H7 (cell line): ENCODE measurements at regions not wholly inside any gene's neighbourhood (a gene's known extent, or its start where the extent isn't known, plus 50 kb on each side); places are given as distances from the start of the nearest gene placed in this dataset.
A peak's percentile ranks its signal among the peaks of the same experiment; 100 is the strongest.

Experiments used
- DNase-seq: peaks from one replicate; pipeline ENCODE4 v3.0.0; 2012
- H3K27me3 ChIP-seq: 2 replicates; pipeline ENCODE4 v1.6.0; 2011; ENCODE audit warnings: mild to moderate bottlenecking, low read length; ENCODE audit not compliant: control insufficient read depth, insufficient read depth
- H3K36me3 ChIP-seq: replicated peaks from 2 replicates; pipeline ENCODE4 v1.5.1; 2011; ENCODE audit warnings: low read length; ENCODE audit not compliant: control insufficient read depth, insufficient read depth
- H3K4me3 ChIP-seq: 2 replicates; pipeline ENCODE4 v1.5.1; 2011; ENCODE audit warnings: low read depth, mild to moderate bottlenecking, control low read depth, low read length, moderate library complexity; ENCODE audit not compliant: insufficient read depth

DNA sequence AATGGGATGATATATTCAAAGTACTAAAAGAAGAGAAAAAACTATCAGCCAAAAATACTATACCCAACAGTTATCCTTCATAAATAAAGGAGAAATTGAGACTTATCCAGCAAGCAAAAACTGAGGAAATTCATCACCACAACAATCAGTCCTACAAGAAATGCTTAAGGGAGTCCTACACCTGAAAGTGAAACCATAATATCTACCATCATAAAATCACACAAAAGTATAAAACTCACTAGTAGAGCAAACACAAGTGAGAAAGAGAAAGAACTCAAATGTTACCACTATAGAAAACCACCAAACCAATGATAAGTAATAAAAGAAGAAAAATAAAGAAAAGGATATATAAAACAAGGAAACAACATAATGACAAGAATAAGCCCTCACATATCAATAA, 103.6 kb upstream of the NEO1 start:
- Histone ChIP-seq H3K36me3 (no peaks in the 10 kb centered on the region), H3K4me3 (no peak overlapping the region), H3K27me3 (no peaks in the 10 kb centered on the region)
- DNase-seq = no peak

DNA sequence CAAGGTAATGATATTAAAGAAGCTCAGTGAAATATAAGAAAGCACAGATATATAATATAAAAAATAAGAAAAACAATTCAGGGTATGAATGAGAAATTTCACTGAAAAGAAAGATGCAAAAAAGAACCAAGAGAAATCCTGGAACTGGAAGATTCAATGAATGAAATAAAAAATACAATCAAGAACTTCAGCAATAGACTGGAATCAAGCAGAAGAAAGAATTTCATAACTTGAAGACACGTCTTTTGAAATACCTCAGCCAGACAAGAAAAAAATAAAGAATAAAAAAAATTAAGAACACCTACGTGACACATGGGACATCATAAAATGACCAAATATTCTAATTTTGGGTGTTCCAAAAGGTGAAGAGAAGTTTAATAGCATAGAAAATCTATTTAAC, 104.6 kb upstream of the NEO1 start:
- DNase-seq = no peak
- Histone ChIP-seq H3K36me3 (no peaks in the 10 kb centered on the region), H3K4me3 (no peak overlapping the region), H3K27me3 (no peaks in the 10 kb centered on the region)

DNA sequence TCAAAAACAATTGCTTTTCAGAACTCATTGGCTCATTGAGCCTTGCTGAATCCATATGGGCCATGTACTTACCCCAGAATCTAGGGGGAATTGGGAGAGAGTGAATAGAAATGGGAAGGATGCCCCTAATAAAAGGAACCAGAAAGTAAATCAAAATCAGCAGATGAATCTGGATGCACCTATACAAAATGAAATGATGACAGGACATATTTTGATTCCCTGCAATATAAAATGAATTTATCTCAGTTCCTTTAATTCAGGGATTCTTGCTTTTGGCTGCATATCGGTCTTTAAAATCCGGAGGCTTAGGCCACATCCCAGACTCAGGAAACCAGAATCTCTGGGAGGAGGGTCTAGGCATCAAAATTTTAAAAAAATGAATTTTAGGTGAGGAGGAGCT, 107.7 kb upstream of the NEO1 start:
- Histone ChIP-seq H3K27me3 (no peaks in the 10 kb centered on the region), H3K4me3 (no peak overlapping the region), H3K36me3 (no peaks in the 10 kb centered on the region)
- DNase-seq = no peak

DNA sequence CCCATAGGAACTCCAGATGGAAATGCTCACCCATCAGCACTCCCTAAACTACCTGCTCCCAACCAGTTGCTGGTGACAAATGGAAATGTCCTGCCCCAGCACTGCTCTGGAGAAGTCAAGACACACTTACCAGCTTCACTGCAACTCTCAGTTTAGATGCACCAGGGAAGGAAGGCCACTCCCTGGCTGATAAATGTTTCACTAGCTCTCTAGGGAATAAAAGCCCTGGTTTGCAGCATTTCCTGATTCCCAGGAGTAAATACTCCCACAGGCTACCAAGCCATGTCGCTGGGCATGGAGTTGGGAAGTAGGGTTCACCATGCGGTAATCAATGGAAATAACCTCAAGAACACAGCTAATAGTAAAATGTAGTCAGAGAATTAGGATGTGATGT, 112.0 kb upstream of the NEO1 start:
- DNase-seq = no peak
- Histone ChIP-seq H3K36me3 (no peaks in the 10 kb centered on the region), H3K4me3 (no peak overlapping the region), H3K27me3 (no peaks in the 10 kb centered on the region)

DNA sequence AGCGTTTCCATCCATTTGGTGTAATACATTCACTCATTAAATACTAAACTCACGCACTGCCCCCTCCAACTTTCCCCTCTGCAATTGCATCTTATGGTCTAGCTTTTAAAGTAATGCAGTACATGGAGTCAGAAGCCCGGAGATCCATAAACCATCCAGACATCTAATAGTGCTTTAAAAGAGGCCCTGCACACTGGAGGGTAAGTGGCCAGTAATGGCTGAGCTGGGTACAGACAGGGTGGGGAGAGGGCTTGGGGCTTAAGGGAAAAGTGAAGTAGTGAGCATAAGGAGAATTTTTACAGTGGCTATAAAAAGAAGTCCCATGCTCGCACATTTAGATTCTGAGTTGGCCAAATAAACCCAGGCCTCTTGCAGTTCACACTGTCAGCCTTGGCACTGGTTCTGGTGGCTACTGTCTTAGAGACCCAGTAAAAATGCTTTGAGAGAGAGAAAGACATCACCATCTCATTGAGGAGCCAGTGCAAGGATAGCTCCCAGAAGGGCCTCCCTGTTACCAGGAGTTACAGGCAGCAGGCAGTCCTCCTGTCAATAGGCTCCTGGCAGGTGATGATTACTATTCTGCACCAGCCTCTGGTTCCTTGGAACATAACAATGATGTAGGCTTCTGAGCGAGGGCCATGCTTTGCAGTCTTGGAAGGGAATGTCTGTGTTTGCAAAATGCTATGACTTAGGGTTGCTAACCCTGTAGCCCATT, 112.6 kb upstream of the NEO1 start:
- no peaks in the 10 kb centered on the region for H3K36me3 ChIP-seq
- H3K27me3 ChIP-seq = no peaks in the 10 kb centered on the region
- no peak for DNase-seq
- no peak overlapping the region for H3K4me3 ChIP-seq

DNA sequence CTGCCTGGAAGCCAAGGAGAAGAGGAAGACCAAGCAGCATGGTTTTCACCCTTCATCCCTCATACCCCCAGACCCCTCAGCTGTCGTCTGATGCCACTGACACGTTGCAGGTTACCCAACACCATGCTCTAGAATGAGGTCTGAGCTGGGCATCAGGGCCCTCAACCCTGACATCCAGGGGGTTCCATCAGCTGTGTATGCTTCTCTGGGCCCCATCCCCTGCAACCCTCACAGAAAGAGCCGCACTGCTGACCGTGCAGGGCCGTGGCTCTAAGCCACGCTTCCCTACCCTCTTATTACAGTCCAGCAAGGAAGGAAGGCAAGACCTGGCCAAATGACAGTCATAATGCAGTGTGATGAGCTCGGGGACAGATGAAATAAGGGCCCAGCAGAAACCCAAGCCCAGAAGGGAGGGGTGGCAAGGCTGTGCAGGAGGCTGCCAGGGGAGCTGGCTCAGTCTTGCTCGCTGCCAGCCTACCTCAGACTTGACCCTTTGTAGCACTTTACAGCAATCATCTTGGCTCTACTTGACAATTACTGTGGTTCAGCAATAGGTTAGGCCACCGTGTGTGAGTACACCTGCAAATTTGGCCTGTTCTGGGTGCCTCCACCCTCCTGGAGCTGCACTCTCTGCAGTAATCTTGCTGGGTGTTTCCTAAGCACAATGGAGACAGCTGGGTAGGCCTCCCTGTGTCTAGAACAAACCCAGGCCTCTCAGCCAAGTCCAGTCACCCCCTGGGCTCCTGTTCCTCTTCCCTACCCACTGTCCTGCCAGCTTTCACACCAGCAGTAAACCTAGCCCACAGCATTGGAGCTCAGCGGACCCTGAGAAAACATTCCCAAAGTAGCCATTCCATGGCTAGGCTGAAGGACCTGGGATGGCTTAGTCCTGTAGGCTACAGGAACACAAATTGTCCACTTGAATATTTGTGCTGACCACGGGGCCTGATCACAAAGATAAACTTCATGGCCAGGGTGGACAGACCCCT, 115.3 kb upstream of the NEO1 start:
- H3K36me3 ChIP-seq = no peaks in the 10 kb centered on the region
- DNase-seq = no peak
- no peak overlapping the region for H3K4me3 ChIP-seq
- no peaks in the 10 kb centered on the region for H3K27me3 ChIP-seq

DNA sequence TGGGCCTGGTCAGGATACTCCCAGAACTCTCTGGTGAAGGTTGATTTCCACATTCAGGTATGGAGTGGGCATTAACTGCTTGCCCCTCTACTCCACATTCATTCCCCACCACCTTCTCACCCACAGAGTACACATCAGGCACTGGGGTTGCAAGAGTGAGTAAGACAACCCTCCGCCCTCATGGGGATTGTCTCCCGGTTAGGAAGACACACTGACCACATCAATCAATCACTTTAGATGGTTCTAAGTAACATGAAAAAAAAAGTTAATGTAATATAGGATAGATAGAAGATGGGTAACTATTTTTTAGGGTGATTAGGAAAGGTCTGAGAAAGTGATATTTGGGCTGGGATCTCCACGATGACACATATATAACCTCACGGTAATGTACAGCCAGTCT, 116.0 kb upstream of the NEO1 start:
- DNase-seq = no peak
- Histone ChIP-seq H3K36me3 (no peaks in the 10 kb centered on the region), H3K27me3 (no peaks in the 10 kb centered on the region), H3K4me3 (no peak overlapping the region)

DNA sequence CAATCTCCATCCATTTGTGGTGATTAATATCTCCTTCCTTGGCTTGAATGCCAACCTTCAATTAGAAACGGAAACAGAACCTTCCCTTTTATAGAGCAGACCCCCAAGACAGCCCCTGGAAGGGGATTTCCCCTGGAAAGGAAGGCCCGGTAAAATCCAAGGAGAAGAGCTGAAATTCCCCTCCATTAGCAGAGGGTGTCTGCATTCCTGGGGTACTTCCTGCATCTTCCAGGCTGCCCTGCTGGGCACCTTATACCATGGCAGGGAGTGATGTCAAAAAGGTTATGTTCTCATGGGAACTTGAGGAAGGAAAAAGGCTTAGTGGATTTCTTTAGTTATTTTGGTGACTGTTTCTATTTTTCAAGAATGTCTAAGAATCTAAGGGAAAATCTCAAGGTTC, 116.7 kb upstream of the NEO1 start:
- peak; percentile 38 for DNase-seq
- Histone ChIP-seq H3K27me3 (no peaks in the 10 kb centered on the region), H3K4me3 (no peak overlapping the region), H3K36me3 (no peaks in the 10 kb centered on the region)

DNA sequence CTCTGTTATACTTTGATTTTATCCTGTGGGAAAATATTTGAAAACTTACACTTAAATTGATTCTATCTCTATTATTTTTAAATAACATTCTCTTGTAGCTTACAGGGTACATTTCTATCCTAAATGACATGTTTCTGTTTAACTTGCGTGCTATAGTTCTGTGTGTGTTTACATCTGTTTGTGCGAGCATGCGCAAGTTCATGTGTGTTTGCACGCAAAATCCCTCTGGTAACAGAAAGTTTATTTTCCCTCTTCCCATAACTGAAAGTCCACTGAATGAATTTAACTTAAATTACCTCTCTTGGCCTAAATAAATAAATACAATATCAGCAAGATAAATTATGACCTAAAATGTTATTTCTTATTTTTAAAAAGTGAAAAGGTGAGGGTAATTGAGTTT, 117.3 kb upstream of the NEO1 start:
- H3K36me3 ChIP-seq = no peaks in the 10 kb centered on the region
- no peak overlapping the region for H3K4me3 ChIP-seq
- H3K27me3 ChIP-seq = no peaks in the 10 kb centered on the region
- DNase-seq = no peak

DNA sequence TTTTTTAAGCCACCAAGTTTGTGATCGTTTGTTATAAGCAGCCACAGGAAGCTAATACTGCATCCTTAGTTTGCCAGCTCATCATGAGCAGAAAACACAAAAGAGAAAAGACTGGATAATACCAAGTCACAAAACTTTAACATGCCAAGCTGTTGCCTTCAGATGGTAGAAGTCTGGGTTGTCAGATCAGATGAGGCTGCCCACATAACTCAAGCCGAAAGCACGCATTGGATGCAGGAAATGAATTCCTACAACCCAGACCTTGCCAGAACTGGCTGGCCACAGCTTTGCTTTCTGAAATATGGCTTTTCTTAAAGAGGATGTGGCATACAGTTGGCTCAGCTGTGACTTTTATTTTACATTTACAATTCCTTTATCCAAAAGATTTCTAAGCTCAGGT, 118.3 kb upstream of the NEO1 start:
- Histone ChIP-seq H3K4me3 (no peak overlapping the region), H3K36me3 (no peaks in the 10 kb centered on the region), H3K27me3 (no peaks in the 10 kb centered on the region)
- no peak for DNase-seq

DNA sequence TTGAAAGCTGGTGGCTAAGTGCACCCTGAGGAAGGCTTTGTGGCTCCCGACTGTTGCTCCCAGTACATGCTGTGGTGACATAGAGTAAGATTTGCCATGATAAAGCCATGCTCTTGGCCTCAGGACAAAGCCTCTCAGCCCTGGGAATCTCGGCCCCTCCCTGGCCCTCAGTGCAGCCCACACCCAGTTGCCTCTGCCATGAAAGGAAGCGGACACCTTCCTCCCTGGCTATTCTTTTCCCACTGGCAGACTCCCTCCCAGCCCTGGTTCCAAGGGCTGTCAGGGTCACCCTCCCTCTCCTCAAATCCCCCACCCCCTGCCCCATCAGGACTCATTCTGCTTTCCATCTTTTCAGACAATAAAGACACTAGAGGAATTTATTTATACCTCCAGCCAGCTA, 119.8 kb upstream of the NEO1 start:
- DNase-seq = no peak
- no peak overlapping the region for H3K4me3 ChIP-seq
- H3K27me3 ChIP-seq = no peaks in the 10 kb centered on the region
- no peaks in the 10 kb centered on the region for H3K36me3 ChIP-seq

DNA sequence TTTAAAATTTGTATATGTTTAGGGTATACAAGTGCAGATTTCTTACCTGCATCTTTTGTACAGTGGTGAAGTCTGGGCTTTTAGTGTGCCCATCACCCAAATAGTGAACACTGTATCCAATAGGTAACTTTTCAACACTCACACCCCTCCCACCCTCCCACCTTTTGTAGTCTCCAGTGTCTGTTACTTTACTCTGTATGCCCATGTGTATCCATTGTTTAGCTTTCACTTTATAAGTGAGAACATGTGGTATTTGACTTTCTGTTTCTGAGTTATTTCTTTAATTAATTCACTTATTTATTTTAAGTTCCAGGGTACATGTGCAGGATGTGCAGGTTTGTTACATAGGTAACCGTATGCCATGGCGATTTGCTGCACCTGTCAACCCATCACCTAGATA, 124.8 kb upstream of the NEO1 start:
- Histone ChIP-seq H3K36me3 (no peaks in the 10 kb centered on the region), H3K27me3 (no peaks in the 10 kb centered on the region), H3K4me3 (no peak overlapping the region)
- DNase-seq = no peak

DNA sequence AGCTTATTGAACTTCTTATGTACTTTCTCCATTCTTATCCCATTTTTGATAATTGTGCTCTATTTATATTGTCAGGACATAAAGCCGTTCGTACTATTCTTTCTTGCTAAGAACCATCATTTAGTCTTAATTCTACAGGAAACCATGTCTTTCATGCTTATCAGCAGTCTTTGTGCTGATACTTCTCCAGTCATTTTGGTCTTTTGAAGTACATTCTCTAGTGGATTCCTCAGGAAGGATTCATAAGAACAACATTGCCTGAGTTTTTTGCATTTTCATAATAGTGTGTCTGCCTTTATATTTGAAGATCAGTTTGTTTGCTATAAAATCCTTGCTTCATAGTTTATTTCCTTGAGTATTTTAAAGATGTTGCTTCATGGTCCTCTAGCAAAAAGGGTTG, 126.6 kb upstream of the NEO1 start:
- Histone ChIP-seq H3K36me3 (no peaks in the 10 kb centered on the region), H3K4me3 (no peak overlapping the region), H3K27me3 (no peaks in the 10 kb centered on the region)
- DNase-seq = no peak

DNA sequence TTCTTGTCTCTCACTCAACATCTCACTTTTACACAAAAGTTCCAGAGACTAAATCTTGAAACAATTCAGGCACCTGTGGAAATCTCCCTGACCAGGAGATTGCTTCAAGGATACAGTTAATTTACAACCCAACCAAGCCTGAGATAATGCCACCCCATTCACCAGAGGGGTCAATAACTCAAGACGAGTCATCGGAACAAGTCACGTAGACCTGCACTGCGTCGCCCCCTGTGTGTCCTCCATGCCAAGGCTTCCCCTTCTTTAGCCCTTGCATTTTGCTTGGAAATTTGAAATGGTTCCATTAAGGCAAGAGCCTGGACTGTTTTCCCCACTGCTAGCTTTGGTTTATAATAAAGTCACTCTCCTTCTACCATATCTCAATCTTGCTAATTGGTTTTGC, 129.0 kb upstream of the NEO1 start:
- DNase-seq = peak; percentile 41
- no peak overlapping the region for H3K4me3 ChIP-seq
- no peaks in the 10 kb centered on the region for H3K27me3 ChIP-seq
- H3K36me3 ChIP-seq = no peaks in the 10 kb centered on the region

DNA sequence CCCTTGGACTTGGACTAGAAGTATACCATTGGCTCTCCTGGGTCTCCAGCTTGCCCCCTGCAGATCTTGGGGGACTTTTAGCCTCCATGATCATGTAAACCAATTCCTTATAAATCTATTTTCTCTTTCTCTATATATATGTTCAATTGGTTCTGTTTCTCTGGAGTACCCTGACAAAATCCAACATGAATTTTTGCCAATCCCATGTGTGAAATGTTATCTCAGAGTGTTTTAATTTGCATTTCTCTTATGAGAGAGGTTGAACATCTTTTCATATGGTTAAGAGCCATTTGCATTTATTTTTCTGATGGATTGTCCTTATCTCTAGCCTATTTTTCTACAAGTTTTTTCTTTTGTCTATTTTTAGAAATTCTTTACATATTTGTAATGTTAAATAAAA, 131.7 kb upstream of the NEO1 start:
- no peak overlapping the region for H3K4me3 ChIP-seq
- H3K27me3 ChIP-seq = no peaks in the 10 kb centered on the region
- no peak for DNase-seq
- H3K36me3 ChIP-seq = no peaks in the 10 kb centered on the region
